PC-3 (cell line): ENCODE measurements at regions not wholly inside any gene's neighbourhood (a gene's known extent, or its start where the extent isn't known, plus 50 kb on each side); places are given as distances from the start of the nearest gene placed in this dataset.
A peak's percentile ranks its signal among the peaks of the same experiment; 100 is the strongest.

ENCODE experiments used
- EZH2 ChIP-seq: fragments of 300-600 bp; sonication (generic); IDR thresholded peaks from one replicate; pipeline ENCODE4 v1.6.1; 2017; ENCODE audit warnings: antibody characterized with exemption, mild to moderate bottlenecking, low read length; ENCODE audit not compliant: unreplicated experiment
- EZH2phosphoT487 ChIP-seq: fragments of 300-600 bp; sonication (generic); IDR thresholded peaks from 2 replicates; pipeline ENCODE4 v1.6.1; 2018; ENCODE audit warnings: mild to moderate bottlenecking, antibody characterized with exemption, low read length, borderline replicate concordance
- TF ChIP-seq, protein P1 (sequence below): fragments of 300-600 bp; sonication (generic); conservative IDR thresholded peaks from 2 replicates; pipeline ENCODE4 v1.5.1; 2017; ENCODE audit warnings: antibody characterized with exemption, low read depth, mild to moderate bottlenecking, low read length

DNA sequence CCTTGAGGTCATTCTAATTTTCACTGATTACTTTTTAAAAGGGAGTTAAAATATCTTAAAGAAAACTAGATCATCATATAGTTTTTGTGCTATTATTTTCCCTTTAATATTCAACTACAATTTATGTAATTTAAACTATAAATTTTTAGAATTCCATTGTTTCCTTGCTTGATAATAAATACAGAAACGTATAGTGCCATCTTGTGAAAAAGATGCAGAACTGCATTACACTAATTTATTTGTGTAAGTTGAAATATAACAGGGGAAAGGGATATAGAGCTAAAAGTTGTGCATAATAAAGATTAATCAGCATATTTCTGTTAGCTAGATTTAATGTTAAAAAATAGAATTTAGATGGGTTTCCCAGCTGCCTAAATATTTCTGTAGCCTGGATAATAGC, 61.5 kb upstream of the TDRD3 start:
- TF ChIP-seq EZH2 = no peak
- TF ChIP-seq, protein P1, sequence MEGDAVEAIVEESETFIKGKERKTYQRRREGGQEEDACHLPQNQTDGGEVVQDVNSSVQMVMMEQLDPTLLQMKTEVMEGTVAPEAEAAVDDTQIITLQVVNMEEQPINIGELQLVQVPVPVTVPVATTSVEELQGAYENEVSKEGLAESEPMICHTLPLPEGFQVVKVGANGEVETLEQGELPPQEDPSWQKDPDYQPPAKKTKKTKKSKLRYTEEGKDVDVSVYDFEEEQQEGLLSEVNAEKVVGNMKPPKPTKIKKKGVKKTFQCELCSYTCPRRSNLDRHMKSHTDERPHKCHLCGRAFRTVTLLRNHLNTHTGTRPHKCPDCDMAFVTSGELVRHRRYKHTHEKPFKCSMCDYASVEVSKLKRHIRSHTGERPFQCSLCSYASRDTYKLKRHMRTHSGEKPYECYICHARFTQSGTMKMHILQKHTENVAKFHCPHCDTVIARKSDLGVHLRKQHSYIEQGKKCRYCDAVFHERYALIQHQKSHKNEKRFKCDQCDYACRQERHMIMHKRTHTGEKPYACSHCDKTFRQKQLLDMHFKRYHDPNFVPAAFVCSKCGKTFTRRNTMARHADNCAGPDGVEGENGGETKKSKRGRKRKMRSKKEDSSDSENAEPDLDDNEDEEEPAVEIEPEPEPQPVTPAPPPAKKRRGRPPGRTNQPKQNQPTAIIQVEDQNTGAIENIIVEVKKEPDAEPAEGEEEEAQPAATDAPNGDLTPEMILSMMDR = peak; percentile 60
- no peak for TF ChIP-seq EZH2phosphoT487
